Spleen (tissue), 11 donors: ENCODE measurements at regions not wholly inside any gene's neighbourhood (a gene's known extent, or its start where the extent isn't known, plus 50 kb on each side); places are given as distances from the start of the nearest gene placed in this dataset.

Source experiments
- DNase-seq: peaks from one replicate; pipeline ENCODE4 v3.0.0-alpha.2; 2020
- H3K27ac ChIP-seq, 8 donors: fragments of 200-600 bp; sonication (generic) in 7 of 8; 1 replicate in 4 of 8; 2 replicates in 4 of 8; pipeline versions ENCODE4 v1.5.0 to v1.8.0; 2016 to 2021; ENCODE audit warnings: inconsistent platforms in 4 of 8, mild to moderate bottlenecking in 4 of 8, moderate library complexity in 1 of 8
- H3K27me3 ChIP-seq, 7 donors: fragments of 200-600 bp; sonication (generic) in 6 of 7; replicated peaks in 1 of 7; 1 replicate in 4 of 7; 2 replicates in 3 of 7; pipeline versions ENCODE4 v1.5.0 to v1.8.0; 2016 to 2021; ENCODE audit warnings: inconsistent platforms in 3 of 7, mild to moderate bottlenecking in 1 of 7
- H3K36me3 ChIP-seq, 6 donors: fragments of 200-600 bp; sonication (generic) in 5 of 6; 1 replicate in 4 of 6; 2 replicates in 2 of 6; pipeline versions ENCODE4 v1.5.0 to v1.8.0; 2016 to 2021; ENCODE audit warnings: inconsistent platforms in 2 of 6
- H3K4me1 ChIP-seq, 6 donors: fragments of 200-600 bp; sonication (generic) in 5 of 6; 1 replicate in 3 of 6; 2 replicates in 3 of 6; pipeline versions ENCODE4 v1.5.0 to v1.8.0; 2016 to 2021; ENCODE audit warnings: inconsistent platforms in 3 of 6
- H3K4me3 ChIP-seq, 8 donors: fragments of 200-600 bp; sonication (generic) in 7 of 8; 1 replicate in 4 of 8; 2 replicates in 4 of 8; pipeline versions ENCODE4 v1.5.0 to v1.8.0; 2016 to 2021; ENCODE audit warnings: inconsistent platforms in 4 of 8, mild to moderate bottlenecking in 4 of 8, moderate library complexity in 2 of 8
- H3K9me3 ChIP-seq, 8 donors: fragments of 200-600 bp; sonication (generic) in 7 of 8; 1 replicate in 4 of 8; 2 replicates in 4 of 8; pipeline versions ENCODE4 v1.5.0 to v1.8.0; 2016 to 2021; ENCODE audit warnings: inconsistent platforms in 4 of 8
- POLR2A ChIP-seq, 3 donors: fragments of 450-650 bp; IDR thresholded peaks; one replicate each; pipeline ENCODE4 v1.5.1; 2017; ENCODE audit warnings: antibody characterized with exemption in 3 of 3, mild to moderate bottlenecking in 1 of 3
- POLR2AphosphoS5 ChIP-seq, 3 donors: sonication (generic); formaldehyde crosslinking; IDR thresholded peaks; one replicate each; pipeline ENCODE4 v1.5.1; 2017; ENCODE audit warnings: antibody characterized with exemption in 3 of 3
- WGBS, 5 donors: extraction: QIAGEN DNeasy Blood & Tissue Kit in 3 of 5; methylation state at CpG; one replicate each; pipeline versions ENCODE4 v1.1.5 to v1.1.7; 2013 to 2018; 5-methylcytosine and 5-hydroxymethylcytosine counted together
- intact Hi-C: fragments of 100-400 bp; cut with DNase I; formaldehyde crosslinking; loops from one replicate; pipeline ENCODE4 v1.15.0; 2023; ENCODE audit warnings: low total_unique reads
- TF ChIP-seq, protein P1 (sequence below), 11 experiments: fragments of 200-600 bp in 7 of 11; fragments of 450-650 bp in 4 of 11; sonication (generic) in 4 of 11; IDR thresholded peaks in 8 of 11; conservative IDR thresholded peaks in 3 of 11; 1 replicate in 7 of 11; 2 replicates in 4 of 11; pipeline versions ENCODE4 v1.4.0 to v1.8.0; 2016 to 2021; ENCODE audit warnings: antibody characterized with exemption in 11 of 11, inconsistent platforms in 4 of 11, mild to moderate bottlenecking in 1 of 11
- donor health status: healthy with polysubstance abuse.
- donor health status: DM: no; HTN: no; CAD: no; lungs with moderate emphysema.
- donor health status: DM: no; HTN: no; CAD: no.
- donor health status: Bipolar disorder and iron deficiency.
- donor health status: healthy.
- donor health status: DM: no; HTN: no; CAD: no.
- donor health status: DM: yes; HTN: yes; CAD: no.

DNA sequence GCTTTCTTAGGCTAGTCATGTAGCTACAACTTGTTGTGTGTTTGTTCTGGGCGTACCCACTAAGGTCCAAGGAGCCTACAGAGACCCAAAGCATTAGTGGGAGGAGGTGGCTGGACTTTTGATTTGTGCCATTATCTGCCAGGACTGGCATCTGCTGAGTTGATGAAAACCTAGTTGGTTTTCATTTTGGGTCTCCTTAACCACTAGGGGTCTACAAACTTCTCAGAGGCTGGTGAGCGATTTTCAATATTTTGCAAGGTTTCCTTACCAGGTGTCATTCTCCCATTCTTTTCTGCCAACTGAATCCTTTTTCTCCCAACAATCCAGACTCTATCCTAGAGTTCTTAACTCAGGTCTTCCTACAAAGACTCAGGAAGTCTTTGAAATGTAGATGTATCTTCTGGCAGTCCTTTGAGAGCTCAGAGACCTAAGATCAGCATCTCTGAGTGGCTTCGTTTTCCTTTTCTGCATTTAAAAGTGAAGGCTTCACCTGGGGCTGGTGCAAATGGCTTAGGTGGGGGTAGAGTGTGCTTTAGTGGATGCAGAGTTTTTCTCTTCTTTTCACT is 150.0 kb upstream of the RMST start:
- intact Hi-C loops, result no loop called here
- TF ChIP-seq POLR2AphosphoS5 (IDR thresholded peaks at IDR 0.05) (no peak), POLR2A (IDR thresholded peaks at IDR 0.05) (no peak)
- TF ChIP-seq, protein P1, sequence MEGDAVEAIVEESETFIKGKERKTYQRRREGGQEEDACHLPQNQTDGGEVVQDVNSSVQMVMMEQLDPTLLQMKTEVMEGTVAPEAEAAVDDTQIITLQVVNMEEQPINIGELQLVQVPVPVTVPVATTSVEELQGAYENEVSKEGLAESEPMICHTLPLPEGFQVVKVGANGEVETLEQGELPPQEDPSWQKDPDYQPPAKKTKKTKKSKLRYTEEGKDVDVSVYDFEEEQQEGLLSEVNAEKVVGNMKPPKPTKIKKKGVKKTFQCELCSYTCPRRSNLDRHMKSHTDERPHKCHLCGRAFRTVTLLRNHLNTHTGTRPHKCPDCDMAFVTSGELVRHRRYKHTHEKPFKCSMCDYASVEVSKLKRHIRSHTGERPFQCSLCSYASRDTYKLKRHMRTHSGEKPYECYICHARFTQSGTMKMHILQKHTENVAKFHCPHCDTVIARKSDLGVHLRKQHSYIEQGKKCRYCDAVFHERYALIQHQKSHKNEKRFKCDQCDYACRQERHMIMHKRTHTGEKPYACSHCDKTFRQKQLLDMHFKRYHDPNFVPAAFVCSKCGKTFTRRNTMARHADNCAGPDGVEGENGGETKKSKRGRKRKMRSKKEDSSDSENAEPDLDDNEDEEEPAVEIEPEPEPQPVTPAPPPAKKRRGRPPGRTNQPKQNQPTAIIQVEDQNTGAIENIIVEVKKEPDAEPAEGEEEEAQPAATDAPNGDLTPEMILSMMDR (IDR thresholded peaks at IDR 0.05 in 8 of 11, conservative IDR thresholded peaks at IDR 0.05 in 3 of 11), result no peak
- peaks cover 0 to 15% (median 0%) of the 10 kb centered on the region in 7 donors for H3K27me3 ChIP-seq
- H3K4me1 ChIP-seq, result no peaks in the 10 kb centered on the region
- H3K9me3 ChIP-seq, result no peaks in the 10 kb centered on the region
- no peak overlapping the region for H3K4me3 ChIP-seq
- 56 to 72% (median 63%) methylated on average over 3 of the region's 3 CpGs for whole genome bisulfite sequencing, 5 donors
- no peaks in the 10 kb centered on the region for H3K36me3 ChIP-seq
- H3K27ac ChIP-seq, result no peak overlapping the region
- no peak for DNase-seq

DNA sequence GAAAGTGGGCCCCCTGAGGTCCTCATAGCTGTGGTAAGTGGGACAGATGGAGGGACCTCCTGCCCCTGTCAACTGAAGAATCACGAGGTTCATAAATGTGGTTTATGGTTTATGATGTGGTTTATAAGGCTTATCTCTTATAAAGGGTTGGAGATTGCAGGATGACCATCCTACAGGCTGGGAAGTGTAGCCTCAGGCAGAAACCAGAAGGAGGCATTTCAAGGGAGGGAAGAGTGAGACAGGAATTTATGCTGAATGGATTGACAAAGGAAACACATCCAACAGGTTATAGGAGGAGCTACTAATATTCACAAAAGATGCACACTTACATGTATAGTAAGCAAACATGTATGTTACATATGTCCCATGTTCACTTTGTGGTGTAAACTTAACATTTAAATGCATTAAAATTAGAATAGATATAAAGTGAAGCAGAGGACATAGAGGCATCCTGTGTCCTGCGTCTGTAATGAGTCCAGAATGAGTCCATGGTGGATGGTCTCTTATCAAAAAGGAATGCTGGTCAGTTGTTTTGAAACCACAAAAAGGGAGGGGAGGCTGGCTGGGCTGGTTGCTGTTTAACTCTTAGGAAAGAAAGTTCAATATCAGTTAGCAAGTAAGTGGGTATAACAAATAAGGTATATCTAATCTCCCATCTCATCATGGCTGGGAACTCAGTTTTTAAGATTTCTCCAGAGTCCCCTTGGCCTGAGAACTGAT is 149.0 kb upstream of the RMST start:
- no peaks in the 10 kb centered on the region for H3K36me3 ChIP-seq
- no peak for DNase-seq
- no peaks in the 10 kb centered on the region for H3K4me1 ChIP-seq
- 51 to 60% (median 56%) methylated on average over 2 of the region's 2 CpGs for whole genome bisulfite sequencing, 5 donors
- TF ChIP-seq, protein P1 (IDR thresholded peaks at IDR 0.05 in 8 of 11, conservative IDR thresholded peaks at IDR 0.05 in 3 of 11), result no peak
- no peak for TF ChIP-seq POLR2AphosphoS5 (IDR thresholded peaks at IDR 0.05)
- TF ChIP-seq POLR2A (IDR thresholded peaks at IDR 0.05), result no peak
- H3K27me3 ChIP-seq, result peaks cover 0 to 15% (median 0%) of the 10 kb centered on the region in 7 donors
- H3K9me3 ChIP-seq, result no peaks in the 10 kb centered on the region
- H3K27ac ChIP-seq, result no peak overlapping the region
- intact Hi-C loops, result no loop called here
- H3K4me3 ChIP-seq, result no peak overlapping the region

DNA sequence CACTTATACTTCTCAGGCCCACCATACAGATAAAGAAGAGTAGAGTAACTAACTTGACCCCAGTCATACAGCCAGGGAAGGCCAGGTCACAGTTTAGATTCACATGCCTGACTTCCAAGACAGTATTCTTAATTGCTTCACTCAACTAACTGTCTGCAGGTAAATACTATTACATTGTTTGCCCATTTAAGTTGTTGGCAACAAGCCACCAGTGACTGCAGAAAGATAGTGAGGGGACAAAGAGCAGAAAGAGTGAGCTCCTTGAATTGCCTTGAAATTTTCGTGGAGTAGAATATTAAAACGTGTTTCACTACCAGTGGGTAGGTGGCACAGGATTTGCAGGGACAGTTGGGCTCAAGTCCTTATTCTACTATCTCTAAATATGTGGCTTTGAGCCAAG is 146.3 kb upstream of the RMST start:
- no peak overlapping the region for H3K4me3 ChIP-seq
- DNase-seq, result no peak
- WGBS, 5 donors, result 62 to 80% (median 72%) methylated on average over 2 of the region's 2 CpGs
- TF ChIP-seq, protein P1 (IDR thresholded peaks at IDR 0.05 in 8 of 11, conservative IDR thresholded peaks at IDR 0.05 in 3 of 11), result no peak
- TF ChIP-seq POLR2A (IDR thresholded peaks at IDR 0.05), result no peak
- no peak overlapping the region for H3K27ac ChIP-seq
- no peaks in the 10 kb centered on the region for H3K36me3 ChIP-seq
- no peaks in the 10 kb centered on the region for H3K4me1 ChIP-seq
- peaks cover 0 to 9% (median 0%) of the 10 kb centered on the region in 7 donors for H3K27me3 ChIP-seq
- H3K9me3 ChIP-seq, result no peaks in the 10 kb centered on the region
- intact Hi-C loops, result no loop called here

DNA sequence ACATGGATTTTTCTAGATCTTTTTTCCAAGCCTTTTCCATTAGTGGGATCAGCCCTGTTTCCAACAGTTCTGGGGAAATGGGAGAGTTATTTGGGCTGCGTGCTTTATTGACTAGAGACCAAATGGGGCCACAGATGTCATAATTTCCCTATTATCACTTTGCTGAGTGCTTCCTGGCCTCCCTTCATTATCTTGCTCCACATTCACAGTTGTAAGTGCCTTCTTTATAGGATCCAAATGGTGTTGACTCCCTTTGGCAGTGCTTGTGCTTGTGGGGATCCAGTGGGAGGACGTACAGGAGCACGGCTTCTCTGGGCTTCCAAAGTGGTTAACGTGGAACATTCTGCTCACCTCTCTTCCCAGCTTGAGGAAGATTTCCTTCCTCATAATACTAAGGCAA is 141.0 kb upstream of the RMST start:
- Histone ChIP-seq H3K36me3 (no peaks in the 10 kb centered on the region), H3K27me3 (peaks cover 0 to 15% (median 0%) of the 10 kb centered on the region in 7 donors), H3K4me1 (no peaks in the 10 kb centered on the region), H3K9me3 (no peaks in the 10 kb centered on the region), H3K27ac (no peak overlapping the region), H3K4me3 (no peak overlapping the region)
- TF ChIP-seq, protein P1 (IDR thresholded peaks at IDR 0.05 in 8 of 11, conservative IDR thresholded peaks at IDR 0.05 in 3 of 11), result no peak
- TF ChIP-seq POLR2A (IDR thresholded peaks at IDR 0.05), result no peak
- no peak for DNase-seq
- 62 to 84% (median 74%) methylated on average over 4 of the region's 4 CpGs for WGBS, 5 donors
- intact Hi-C loops, result no loop called here
